IPS DF 6.9 (cell line): ENCODE measurements at regions not wholly inside any gene's neighbourhood (a gene's known extent, or its start where the extent isn't known, plus 50 kb on each side); places are given as distances from the start of the nearest gene placed in this dataset.

ENCODE experiments used
- DNase-seq: peaks from one replicate; pipeline ENCODE4 v3.0.0-alpha.2; 2013; ENCODE audit warnings: low read depth, low spot score
- H3K27ac ChIP-seq: one replicate; pipeline ENCODE4 v1.5.1; 2013; ENCODE audit warnings: low read length, control low read depth
- H3K27me3 ChIP-seq: 2 replicates; pipeline ENCODE4 v1.6.1; 2013; ENCODE audit warnings: mild to moderate bottlenecking, low read length; ENCODE audit not compliant: control insufficient read depth, insufficient read depth
- H3K36me3 ChIP-seq: 2 replicates; pipeline ENCODE4 v1.6.1; 2013; ENCODE audit warnings: low read length; ENCODE audit not compliant: control insufficient read depth, insufficient read depth
- H3K4me1 ChIP-seq: 2 replicates; pipeline ENCODE4 v1.6.1; 2013; ENCODE audit warnings: low read length; ENCODE audit not compliant: control insufficient read depth, insufficient read depth
- H3K4me3 ChIP-seq: 2 replicates; pipeline ENCODE4 v1.5.1; 2013; ENCODE audit warnings: mild to moderate bottlenecking, low read length
- H3K9me3 ChIP-seq: 2 replicates; pipeline ENCODE4 v1.6.1; 2013; ENCODE audit warnings: low read length, inconsistent platforms; ENCODE audit not compliant: control insufficient read depth, insufficient read depth
- WGBS: extraction: QIAGEN DNeasy Blood & Tissue Kit; methylation state at CpG from one replicate; pipeline ENCODE4 v1.1.7; 2013; ENCODE audit warnings: mixed read lengths, missing lambda C conversion rate; ENCODE audit not compliant: insufficient read length, insufficient coverage; 5-methylcytosine and 5-hydroxymethylcytosine counted together

GRCh38 chr4:162705130-162705803, 461.4 kb downstream of the NAF1 start:
- Histone ChIP-seq H3K9me3 (no peaks in the 10 kb centered on the region), H3K4me1 (no peaks in the 10 kb centered on the region), H3K4me3 (no peak overlapping the region), H3K36me3 (no peaks in the 10 kb centered on the region), H3K27me3 (no peaks in the 10 kb centered on the region), H3K27ac (no peak overlapping the region)
- no CpG with 5 or more reads among the region's 2 CpGs for WGBS
- DNase-seq, result no peak

- DNase-seq, result no peak
- no CpG with 5 or more reads among the region's 3 CpGs for WGBS
- H3K36me3 ChIP-seq, result no peaks in the 10 kb centered on the region
- no peaks in the 10 kb centered on the region for H3K4me1 ChIP-seq
- H3K4me3 ChIP-seq, result no peak overlapping the region
- no peaks in the 10 kb centered on the region for H3K9me3 ChIP-seq
- H3K27ac ChIP-seq, result no peak overlapping the region
- H3K27me3 ChIP-seq, result no peaks in the 10 kb centered on the region
Measured at GRCh38 chr4:162700815-162701361, 465.8 kb downstream of the NAF1 start.

GRCh38 chr4:162700358-162700757, 466.3 kb downstream of the NAF1 start:
- H3K27ac ChIP-seq, result no peak overlapping the region
- no peaks in the 10 kb centered on the region for H3K4me1 ChIP-seq
- H3K27me3 ChIP-seq, result no peaks in the 10 kb centered on the region
- no peaks in the 10 kb centered on the region for H3K9me3 ChIP-seq
- WGBS, result no CpG with 5 or more reads among the region's 2 CpGs
- no peaks in the 10 kb centered on the region for H3K36me3 ChIP-seq
- H3K4me3 ChIP-seq, result no peak overlapping the region
- no peak for DNase-seq

GRCh38 chr4:162699629-162700028, 467.1 kb downstream of the NAF1 start:
- Histone ChIP-seq H3K36me3 (no peaks in the 10 kb centered on the region), H3K27me3 (no peaks in the 10 kb centered on the region), H3K9me3 (no peaks in the 10 kb centered on the region), H3K4me1 (no peaks in the 10 kb centered on the region), H3K4me3 (no peak overlapping the region), H3K27ac (no peak overlapping the region)
- no CpG with 5 or more reads among the region's 1 CpG for WGBS
- DNase-seq, result no peak

GRCh38 chr4:162685410-162685809, 481.3 kb downstream of the NAF1 start:
- Histone ChIP-seq H3K27ac (no peak overlapping the region), H3K9me3 (no peaks in the 10 kb centered on the region), H3K4me1 (no peaks in the 10 kb centered on the region), H3K27me3 (no peaks in the 10 kb centered on the region), H3K4me3 (no peak overlapping the region), H3K36me3 (no peaks in the 10 kb centered on the region)
- no peak for DNase-seq
- WGBS, result no CpG with 5 or more reads among the region's 1 CpG

- Histone ChIP-seq H3K36me3 (no peaks in the 10 kb centered on the region), H3K27me3 (no peaks in the 10 kb centered on the region), H3K4me3 (no peak overlapping the region), H3K9me3 (no peaks in the 10 kb centered on the region), H3K27ac (no peak overlapping the region), H3K4me1 (no peaks in the 10 kb centered on the region)
- no peak for DNase-seq
Measured at GRCh38 chr4:162684998-162685397, 481.7 kb downstream of the NAF1 start.

- H3K27me3 ChIP-seq, result no peaks in the 10 kb centered on the region
- no peak overlapping the region for H3K27ac ChIP-seq
Measured at GRCh38 chr4:162684371-162684700, 482.4 kb downstream of the NAF1 start.

GRCh38 chr4:162683659-162684370, 482.9 kb downstream of the NAF1 start:
- no peak overlapping the region for H3K27ac ChIP-seq
- WGBS, result no CpG with 5 or more reads among the region's 5 CpGs

More at GRCh38 chr4:162684371-162684700, 482.4 kb downstream of the NAF1 start:
- H3K4me1 ChIP-seq, result no peaks in the 10 kb centered on the region
- no peaks in the 10 kb centered on the region for H3K36me3 ChIP-seq
- no peaks in the 10 kb centered on the region for H3K9me3 ChIP-seq
- no peak overlapping the region for H3K4me3 ChIP-seq
- DNase-seq, result no peak

GRCh38 chr4:162682651-162683050, 484.0 kb downstream of the NAF1 start:
- H3K4me3 ChIP-seq, result no peak overlapping the region
- no peak overlapping the region for H3K27ac ChIP-seq
- WGBS, result no CpG with 5 or more reads among the region's 1 CpG
- DNase-seq, result no peak
- H3K4me1 ChIP-seq, result no peaks in the 10 kb centered on the region
- H3K27me3 ChIP-seq, result no peaks in the 10 kb centered on the region
- H3K36me3 ChIP-seq, result no peaks in the 10 kb centered on the region
- no peaks in the 10 kb centered on the region for H3K9me3 ChIP-seq

More at GRCh38 chr4:162683659-162684370, 482.9 kb downstream of the NAF1 start:
- no peaks in the 10 kb centered on the region for H3K4me1 ChIP-seq
- no peak for DNase-seq
- H3K4me3 ChIP-seq, result no peak overlapping the region
- H3K9me3 ChIP-seq, result no peaks in the 10 kb centered on the region
- no peaks in the 10 kb centered on the region for H3K36me3 ChIP-seq
- H3K27me3 ChIP-seq, result no peaks in the 10 kb centered on the region

- H3K36me3 ChIP-seq, result no peaks in the 10 kb centered on the region
- WGBS, result no CpG with 5 or more reads among the region's 2 CpGs
- no peak for DNase-seq
Measured at GRCh38 chr4:162681212-162681611, 485.5 kb downstream of the NAF1 start.

GRCh38 chr4:162675661-162676060, 491.0 kb downstream of the NAF1 start:
- Histone ChIP-seq H3K4me1 (no peaks in the 10 kb centered on the region), H3K27ac (no peak overlapping the region), H3K9me3 (no peaks in the 10 kb centered on the region), H3K36me3 (no peaks in the 10 kb centered on the region), H3K4me3 (no peak overlapping the region), H3K27me3 (no peaks in the 10 kb centered on the region)
- DNase-seq, result no peak
- no CpG with 5 or more reads among the region's 2 CpGs for WGBS

More at GRCh38 chr4:162681212-162681611, 485.5 kb downstream of the NAF1 start:
- Histone ChIP-seq H3K9me3 (no peaks in the 10 kb centered on the region), H3K27me3 (no peaks in the 10 kb centered on the region), H3K4me3 (no peak overlapping the region), H3K27ac (no peak overlapping the region), H3K4me1 (no peaks in the 10 kb centered on the region)
